GM12873 (cell line): ENCODE measurements at regions not wholly inside any gene's neighbourhood (a gene's known extent, or its start where the extent isn't known, plus 50 kb on each side); places are given as distances from the start of the nearest gene placed in this dataset.

ENCODE experiments used
- CTCF ChIP-seq: IDR thresholded peaks from 2 replicates; pipeline ENCODE4 v1.5.1; 2012; ENCODE audit warnings: low read depth, mild to moderate bottlenecking, moderate library complexity, low read length, control low read depth; ENCODE audit not compliant: insufficient read depth; ENCODE audit errors: missing control alignments

GRCh38 chr2:18804536-18804935 lies 215.2 kb upstream of the NT5C1B start:
- no peak for TF ChIP-seq CTCF

GRCh38 chr2:18803141-18803939 lies 214.0 kb upstream of the NT5C1B start:
- no peak for TF ChIP-seq CTCF

GRCh38 chr2:18800240-18800971 lies 211.0 kb upstream of the NT5C1B start:
- TF ChIP-seq CTCF: no peak

DNA sequence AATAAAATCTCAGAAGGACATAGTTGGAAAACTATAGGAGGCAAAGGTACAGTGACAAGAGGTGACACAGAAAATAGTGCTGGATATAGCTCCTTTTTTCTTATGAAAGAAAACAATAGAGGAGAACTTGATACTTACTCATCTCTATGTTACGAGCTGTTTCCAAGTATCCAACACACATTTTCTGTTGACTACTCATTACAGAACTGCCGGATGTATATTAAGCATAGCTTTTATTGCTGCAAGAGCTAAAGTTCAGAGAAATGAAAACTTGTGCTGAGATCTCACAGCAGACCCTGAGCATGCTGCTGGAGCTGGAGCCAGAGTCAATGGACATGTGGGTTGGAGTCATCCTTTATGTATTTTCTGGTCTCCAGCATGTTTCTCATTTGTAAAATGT lies 210.0 kb upstream of the NT5C1B start:
- TF ChIP-seq CTCF: no peak

GRCh38 chr2:18797133-18797845 lies 207.9 kb upstream of the NT5C1B start:
- TF ChIP-seq CTCF: no peak

DNA sequence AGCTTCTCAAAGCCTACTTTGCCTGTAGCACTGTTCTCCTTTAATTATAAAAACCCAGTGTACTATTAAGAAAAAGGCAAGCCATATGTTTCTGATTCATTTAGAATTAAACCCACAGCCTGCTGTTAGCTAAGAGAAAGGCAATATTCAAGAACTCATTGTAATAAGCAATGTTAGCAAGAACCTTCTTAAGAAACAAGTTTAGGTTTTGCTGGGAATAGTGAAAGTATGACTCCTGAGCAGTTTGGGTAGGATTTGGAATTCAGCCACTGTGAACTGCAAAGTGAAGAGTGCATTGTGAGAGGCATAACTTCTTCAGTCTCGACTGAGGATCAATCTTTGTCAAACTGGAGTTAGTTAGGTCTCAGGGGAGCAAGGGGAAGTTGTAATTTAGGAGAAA lies 206.5 kb upstream of the NT5C1B start:
- no peak for TF ChIP-seq CTCF

- TF ChIP-seq CTCF: no peak
Measured at GRCh38 chr2:18792684-18793083, 203.3 kb upstream of the NT5C1B start.
